Fibroblast of lung (primary cell): ENCODE measurements at regions not wholly inside any gene's neighbourhood (a gene's known extent, or its start where the extent isn't known, plus 50 kb on each side); places are given as distances from the start of the nearest gene placed in this dataset.
"Not testable (repeated sequence)": the region's sequence is repeated elsewhere in the genome, so short reads cannot be mapped to it uniquely, and the experiment has no call there.

Source experiments
- CTCF ChIP-seq, 2 donors: IDR thresholded peaks in 1 of 2; conservative IDR thresholded peaks in 1 of 2; 1 replicate in 1 of 2; 2 replicates in 1 of 2; pipeline ENCODE4 v1.5.1; 2011 to 2012; ENCODE audit warnings: low read length in 2 of 2, control low read depth in 1 of 2, inconsistent platforms in 1 of 2, low read depth in 1 of 2, mild to moderate bottlenecking in 1 of 2
- EZH2 ChIP-seq: IDR thresholded peaks from 2 replicates; pipeline ENCODE4 v1.5.1; 2012; ENCODE audit warnings: low read length, control low read depth, mild to moderate bottlenecking; ENCODE audit errors: missing control alignments

GRCh38 chr10:64441872-64442271, 920.7 kb downstream of the REEP3 start:
- TF ChIP-seq CTCF (conservative IDR thresholded peaks at IDR 0.05 in 1 of 2, IDR thresholded peaks at IDR 0.05 in 1 of 2; ENCODE audit: low read depth in 1 of 2, low read length in 2 of 2); EZH2: not testable (repeated sequence)
